ENCODE measurements at regions not wholly inside any gene's neighbourhood (a gene's known extent, or its start where the extent isn't known, plus 50 kb on each side); places are given as distances from the start of the nearest gene placed in this dataset.
"Not testable (repeated sequence)": the region's sequence is repeated elsewhere in the genome, so short reads cannot be mapped to it uniquely, and the experiment has no call there.

DNA sequence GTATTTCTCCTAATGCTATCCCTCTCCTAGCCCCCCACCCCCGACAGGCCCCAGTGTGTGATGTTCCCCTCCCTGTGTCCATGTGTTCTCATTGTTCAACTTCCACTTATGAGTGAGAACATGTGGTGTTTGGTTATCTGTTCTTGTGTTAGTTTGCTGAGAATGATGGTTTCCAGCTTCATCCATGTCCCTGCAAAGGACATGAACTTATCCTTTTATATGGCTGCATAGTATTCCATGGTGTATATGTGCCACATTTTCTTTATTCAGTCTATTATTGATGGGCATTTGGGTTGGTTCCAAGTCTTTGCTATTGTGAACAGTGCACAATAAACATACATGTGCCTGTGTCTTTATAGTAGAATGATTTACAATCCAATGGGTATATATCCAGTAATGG, 362.0 kb upstream of the GYPC start:
- TF ChIP-seq CTCF, POLR2A (IDR thresholded peaks at IDR 0.05): not testable (repeated sequence)

All from right lobe of liver (tissue), 4 donors.